Middle frontal gyrus (tissue), 1 donor: ENCODE measurements at regions not wholly inside any gene's neighbourhood (a gene's known extent, or its start where the extent isn't known, plus 50 kb on each side); places are given as distances from the start of the nearest gene placed in this dataset.
A peak's percentile ranks its signal among the peaks of the same experiment; 100 is the strongest.
"Not testable (repeated sequence)": the region's sequence is repeated elsewhere in the genome, so short reads cannot be mapped to it uniquely, and the experiment has no call there.

ENCODE experiments used
- DNase-seq: peaks from one replicate; pipeline ENCODE4 v3.0.0-alpha.2; 2015; ENCODE audit warnings: low spot score; ENCODE audit errors: extremely low spot score

GRCh38 chr4:8976466-8977128 lies 105.0 kb upstream of the HMX1 start:
- not testable (repeated sequence) for DNase-seq

GRCh38 chr4:8972635-8973034 lies 101.0 kb upstream of the HMX1 start:
- DNase-seq: not testable (repeated sequence)

- not testable (repeated sequence) for DNase-seq
Observed at GRCh38 chr4:8965896-8966295, 94.3 kb upstream of the HMX1 start.

GRCh38 chr4:8964201-8964788 lies 92.7 kb upstream of the HMX1 start:
- not testable (repeated sequence) for DNase-seq

GRCh38 chr4:8963533-8963932 lies 91.9 kb upstream of the HMX1 start:
- not testable (repeated sequence) for DNase-seq

- peak; percentile 6 for DNase-seq
Observed at GRCh38 chr4:8961343-8961742, 89.7 kb upstream of the HMX1 start.

GRCh38 chr4:8959471-8959870 lies 87.8 kb upstream of the HMX1 start:
- DNase-seq: not testable (repeated sequence)

- not testable (repeated sequence) for DNase-seq
Observed at GRCh38 chr4:8954001-8954400, 82.4 kb upstream of the HMX1 start.

- DNase-seq: not testable (repeated sequence)
Observed at GRCh38 chr4:8952791-8953190, 81.2 kb upstream of the HMX1 start.

GRCh38 chr4:8952109-8952508 lies 80.5 kb upstream of the HMX1 start:
- DNase-seq: not testable (repeated sequence)

GRCh38 chr4:8945506-8945905 lies 73.9 kb upstream of the HMX1 start:
- not testable (repeated sequence) for DNase-seq

- DNase-seq: not testable (repeated sequence)
Observed at GRCh38 chr4:8943367-8943766, 71.7 kb upstream of the HMX1 start.

- DNase-seq: not testable (repeated sequence)
Observed at GRCh38 chr4:8942088-8942487, 70.4 kb upstream of the HMX1 start.

GRCh38 chr4:8941492-8941805 lies 69.8 kb upstream of the HMX1 start:
- DNase-seq: not testable (repeated sequence)

GRCh38 chr4:8940792-8941491 lies 69.3 kb upstream of the HMX1 start:
- DNase-seq: no peak

- DNase-seq: no peak
Observed at GRCh38 chr4:8939840-8940742, 68.5 kb upstream of the HMX1 start.

- DNase-seq: no peak
Observed at GRCh38 chr4:8939160-8939839, 67.7 kb upstream of the HMX1 start.

GRCh38 chr4:8938623-8939022 lies 67.0 kb upstream of the HMX1 start:
- DNase-seq: no peak

GRCh38 chr4:8938137-8938536 lies 66.5 kb upstream of the HMX1 start:
- DNase-seq: no peak

- DNase-seq: no peak
Observed at GRCh38 chr4:8932884-8933283, 61.2 kb upstream of the HMX1 start.

GRCh38 chr4:8928074-8928473 lies 56.4 kb upstream of the HMX1 start:
- no peak for DNase-seq
